GM18909 (cell line): ENCODE measurements at regions not wholly inside any gene's neighbourhood (a gene's known extent, or its start where the extent isn't known, plus 50 kb on each side); places are given as distances from the start of the nearest gene placed in this dataset.
"Not testable (repeated sequence)": the region's sequence is repeated elsewhere in the genome, so short reads cannot be mapped to it uniquely, and the experiment has no call there.

Source experiments
- ATAC-seq: cut with Tn5 transposase; IDR thresholded peaks from one replicate; pipeline ENCODE4 v1.9.1; 2021; ENCODE audit warnings: mild to moderate bottlenecking; ENCODE audit not compliant: unreplicated experiment, poor library complexity

- ATAC-seq: no peak
These were observed 105.2 kb upstream of the OR5AK2 start for GRCh38 chr11:56883371-56883987.

DNA sequence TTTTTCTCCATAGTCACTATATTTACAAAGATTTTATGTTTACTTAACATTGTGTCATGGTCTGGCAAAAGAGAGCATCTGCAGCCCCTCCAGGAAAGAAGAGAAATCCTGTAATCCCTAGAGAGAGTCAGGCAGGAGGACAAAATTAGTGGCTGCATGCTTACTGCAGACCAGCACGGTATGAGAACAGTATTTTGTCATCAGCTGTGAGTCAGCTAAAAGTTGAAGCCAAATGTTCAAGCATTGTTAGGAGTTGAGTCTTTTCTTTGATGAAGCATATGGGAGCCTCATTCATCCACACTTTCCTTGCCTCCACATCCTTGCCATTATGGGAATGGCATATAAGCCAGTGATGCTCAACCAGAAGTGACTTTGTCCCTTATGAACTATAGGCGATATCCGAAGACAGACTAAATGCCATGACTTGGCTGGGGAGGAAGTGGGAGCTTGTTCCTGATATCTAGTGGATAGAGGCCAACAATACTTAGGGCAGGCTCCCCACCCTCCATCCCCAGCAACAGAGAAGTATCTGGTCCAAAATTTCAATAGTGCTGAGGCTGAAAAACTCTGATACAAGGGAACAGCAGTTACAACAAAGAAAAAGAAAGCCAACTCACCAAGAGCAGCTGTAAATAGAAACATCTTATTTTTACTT, 112.0 kb upstream of the OR5AK2 start:
- no peak for ATAC-seq

GRCh38 chr11:56855217-56855616, 106.7 kb upstream of the OR9G4 start:
- ATAC-seq: no peak

DNA sequence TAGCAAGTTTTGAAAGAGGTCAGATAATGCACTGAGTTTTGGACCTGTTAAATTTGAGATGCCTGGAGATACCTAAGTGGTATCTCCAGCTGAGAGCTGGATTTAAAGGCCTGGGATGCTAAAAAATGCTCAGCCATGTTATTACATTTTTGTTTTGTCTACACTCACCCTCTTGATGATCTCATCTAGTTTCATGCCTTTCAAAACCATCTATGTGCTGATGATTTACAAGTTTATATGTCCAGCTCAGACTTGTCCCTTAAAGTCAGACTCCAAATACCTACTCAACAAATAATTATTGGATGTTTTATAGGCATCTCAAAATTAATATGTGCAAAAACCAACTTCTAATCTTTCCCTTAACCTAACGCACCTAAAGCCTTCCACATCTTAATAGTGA, 103.6 kb upstream of the OR9G4 start:
- ATAC-seq: no peak

- no peak for ATAC-seq
These were observed 101.4 kb upstream of the OR9G4 start for GRCh38 chr11:56849852-56850251.

DNA sequence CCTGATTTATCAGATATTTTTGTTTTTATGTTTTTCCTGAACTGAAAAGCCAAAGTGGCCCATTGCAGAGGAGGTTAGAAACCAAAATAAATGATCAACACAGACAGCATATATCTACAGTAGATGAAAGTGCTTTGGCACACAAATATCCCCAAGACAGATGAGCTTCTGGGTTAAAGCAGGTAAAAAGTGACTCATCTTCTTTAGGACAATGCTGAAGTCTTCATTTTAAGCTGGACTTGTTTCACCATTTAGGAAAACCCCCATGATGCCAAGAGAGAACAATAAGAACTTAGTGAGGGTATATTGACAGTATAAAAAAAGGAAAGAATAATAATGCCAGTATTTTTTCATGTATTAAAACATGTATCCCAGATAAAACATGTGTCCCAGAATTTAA, 100.8 kb upstream of the OR9G4 start:
- no peak for ATAC-seq

GRCh38 chr11:56848141-56848809, 99.8 kb upstream of the OR9G4 start:
- no peak for ATAC-seq

DNA sequence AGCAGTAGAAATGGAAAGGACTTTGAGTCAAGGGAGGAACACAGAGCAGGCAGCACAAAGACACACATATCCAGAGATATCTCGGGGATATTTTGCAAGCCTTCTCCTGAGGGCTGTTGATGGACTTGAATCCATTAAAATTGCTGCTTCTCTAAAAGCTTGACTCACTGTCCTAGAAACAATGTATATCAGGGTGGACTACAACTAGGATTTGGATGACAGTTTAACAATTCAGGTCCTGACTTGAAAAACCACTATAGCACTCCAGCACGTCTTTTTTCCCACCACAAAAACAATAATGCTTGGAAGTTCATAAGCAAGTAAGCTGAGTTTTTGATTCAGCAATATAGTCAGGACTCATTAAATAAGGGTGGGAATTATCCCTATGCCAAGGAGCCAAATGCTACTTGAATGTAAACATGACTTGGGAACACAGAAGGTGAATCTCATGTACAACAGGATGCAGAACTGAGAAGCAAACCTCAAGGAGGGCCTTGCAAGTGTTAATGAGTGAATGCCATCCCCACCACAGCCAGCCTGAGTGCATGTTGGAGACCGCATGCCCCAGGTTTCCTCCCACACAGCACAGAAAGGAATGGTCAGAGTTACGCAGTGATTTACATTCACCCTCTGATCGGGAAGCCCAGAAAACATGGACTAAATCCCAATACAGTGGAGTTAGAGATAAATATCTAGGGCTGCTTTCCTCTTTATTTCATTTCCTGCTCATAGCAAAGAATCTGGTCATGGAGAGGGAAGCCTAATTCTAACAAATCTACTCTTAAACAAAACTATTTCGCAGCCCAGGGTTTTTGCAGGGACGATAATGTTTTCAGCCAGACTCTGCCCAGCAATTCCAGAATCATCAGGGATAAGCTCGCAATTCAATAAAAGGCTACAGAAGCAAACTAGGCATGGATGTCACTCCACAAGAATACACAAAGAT, 98.4 kb upstream of the OR9G4 start:
- no peak for ATAC-seq

GRCh38 chr11:56845121-56845732, 96.7 kb upstream of the OR9G4 start:
- ATAC-seq: no peak

DNA sequence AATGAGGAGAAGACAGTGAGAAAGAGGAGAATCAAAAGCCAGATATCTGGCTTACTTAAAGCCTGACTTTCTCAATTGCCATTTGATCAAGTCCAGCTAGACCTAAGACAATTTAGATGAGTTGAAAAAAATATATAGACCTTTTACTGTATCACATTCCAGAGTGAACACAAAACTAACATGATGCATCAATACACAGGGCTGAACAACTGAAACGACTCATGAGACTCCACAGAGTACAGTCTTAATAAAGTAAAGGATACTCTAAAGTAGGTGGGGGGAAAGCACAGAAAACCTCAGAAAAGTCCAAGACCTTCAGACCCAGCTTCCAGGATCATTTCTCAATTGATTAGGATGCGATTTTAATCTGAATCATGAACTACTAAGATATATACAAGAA, 95.3 kb upstream of the OR9G4 start:
- no peak for ATAC-seq

GRCh38 chr11:56842814-56843794, 94.6 kb upstream of the OR9G4 start:
- no peak for ATAC-seq

- ATAC-seq: peak; percentile 72
These were observed 92.8 kb upstream of the OR9G4 start for GRCh38 chr11:56841210-56841810.

DNA sequence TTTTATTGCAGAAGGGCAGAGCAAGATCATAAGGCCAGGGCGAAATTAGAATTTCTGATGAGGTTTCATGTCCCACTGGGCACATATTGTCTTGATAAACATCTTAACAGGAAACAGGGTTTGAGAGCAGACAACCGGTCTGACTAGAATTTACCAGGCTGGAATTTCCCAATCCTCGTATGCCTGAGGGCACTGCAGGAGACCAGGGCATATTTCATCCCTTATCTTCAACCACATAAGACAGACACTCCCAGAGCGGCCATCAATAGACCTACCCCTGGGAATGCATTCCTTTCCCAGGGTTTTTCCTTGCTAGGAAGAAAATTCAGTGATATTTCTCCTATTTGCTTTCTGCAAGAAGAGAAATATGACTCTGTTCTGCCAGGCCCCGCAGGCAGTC, 78.9 kb upstream of the OR9G4 start:
- not testable (repeated sequence) for ATAC-seq

GRCh38 chr11:56819916-56820315, 71.4 kb upstream of the OR9G4 start:
- no peak for ATAC-seq

GRCh38 chr11:56817661-56818060, 69.2 kb upstream of the OR9G4 start:
- no peak for ATAC-seq

DNA sequence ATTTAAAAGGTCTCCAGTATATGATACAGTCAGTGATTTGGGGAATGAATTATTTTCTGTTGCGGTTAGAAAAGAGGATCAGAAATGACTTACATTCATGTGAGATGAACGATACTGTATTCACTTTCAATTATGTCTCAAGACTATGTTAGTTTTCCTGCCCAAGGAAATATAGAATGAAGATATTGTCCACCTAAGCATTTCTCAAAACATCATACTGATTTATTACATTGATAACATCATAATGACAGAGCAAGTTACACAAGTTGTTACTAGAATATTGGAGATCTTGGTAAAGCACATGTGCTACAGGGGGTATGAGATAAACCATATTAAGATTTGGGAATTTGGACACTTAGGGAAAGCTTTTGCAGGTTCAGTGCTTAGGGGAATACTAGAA, 67.8 kb upstream of the OR9G4 start:
- no peak for ATAC-seq

DNA sequence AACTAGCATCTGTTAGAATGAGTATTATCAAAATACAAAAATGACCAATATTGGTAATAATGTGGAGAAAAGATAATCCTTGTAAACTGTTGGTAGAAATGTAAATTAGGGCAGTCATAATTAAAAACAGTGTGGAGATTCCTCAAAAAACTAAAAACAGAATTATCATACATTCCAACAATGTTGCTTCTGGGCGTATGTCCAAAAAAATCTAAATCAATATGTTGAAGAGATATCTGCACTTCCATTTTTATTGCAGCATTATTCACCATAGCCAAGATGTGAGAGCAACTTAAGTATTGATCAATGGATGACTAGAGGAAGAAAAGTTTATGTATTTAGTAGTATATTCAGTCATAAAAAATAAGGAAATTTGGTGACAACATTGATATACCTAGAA, 59.8 kb upstream of the OR9G4 start:
- ATAC-seq: no peak

GRCh38 chr11:56799691-56800210, 51.3 kb upstream of the OR9G4 start:
- no peak for ATAC-seq
